ENCODE measurements at regions not wholly inside any gene's neighbourhood (a gene's known extent, or its start where the extent isn't known, plus 50 kb on each side); places are given as distances from the start of the nearest gene placed in this dataset.

DNA sequence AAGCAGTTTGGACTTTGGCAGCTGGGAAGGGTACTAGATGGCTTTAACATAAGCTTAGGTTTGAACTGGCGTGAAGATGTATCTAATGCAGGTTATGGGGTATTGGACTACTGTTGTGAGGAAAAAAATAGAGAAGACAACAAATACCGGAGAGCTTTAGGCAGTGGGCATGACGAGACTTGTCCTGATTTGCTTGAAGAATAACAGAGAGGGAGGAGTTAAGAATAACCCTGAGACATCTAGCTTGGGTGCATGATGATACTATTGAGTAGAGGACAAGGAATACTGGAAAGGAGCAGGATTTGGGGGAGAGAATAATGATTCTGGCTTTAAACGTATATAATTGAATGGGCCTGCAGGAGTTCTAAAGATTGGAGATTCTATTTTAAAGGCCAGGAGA, 249.5 kb upstream of the AZI2 start (continued):
- TF ChIP-seq, protein P1, sequence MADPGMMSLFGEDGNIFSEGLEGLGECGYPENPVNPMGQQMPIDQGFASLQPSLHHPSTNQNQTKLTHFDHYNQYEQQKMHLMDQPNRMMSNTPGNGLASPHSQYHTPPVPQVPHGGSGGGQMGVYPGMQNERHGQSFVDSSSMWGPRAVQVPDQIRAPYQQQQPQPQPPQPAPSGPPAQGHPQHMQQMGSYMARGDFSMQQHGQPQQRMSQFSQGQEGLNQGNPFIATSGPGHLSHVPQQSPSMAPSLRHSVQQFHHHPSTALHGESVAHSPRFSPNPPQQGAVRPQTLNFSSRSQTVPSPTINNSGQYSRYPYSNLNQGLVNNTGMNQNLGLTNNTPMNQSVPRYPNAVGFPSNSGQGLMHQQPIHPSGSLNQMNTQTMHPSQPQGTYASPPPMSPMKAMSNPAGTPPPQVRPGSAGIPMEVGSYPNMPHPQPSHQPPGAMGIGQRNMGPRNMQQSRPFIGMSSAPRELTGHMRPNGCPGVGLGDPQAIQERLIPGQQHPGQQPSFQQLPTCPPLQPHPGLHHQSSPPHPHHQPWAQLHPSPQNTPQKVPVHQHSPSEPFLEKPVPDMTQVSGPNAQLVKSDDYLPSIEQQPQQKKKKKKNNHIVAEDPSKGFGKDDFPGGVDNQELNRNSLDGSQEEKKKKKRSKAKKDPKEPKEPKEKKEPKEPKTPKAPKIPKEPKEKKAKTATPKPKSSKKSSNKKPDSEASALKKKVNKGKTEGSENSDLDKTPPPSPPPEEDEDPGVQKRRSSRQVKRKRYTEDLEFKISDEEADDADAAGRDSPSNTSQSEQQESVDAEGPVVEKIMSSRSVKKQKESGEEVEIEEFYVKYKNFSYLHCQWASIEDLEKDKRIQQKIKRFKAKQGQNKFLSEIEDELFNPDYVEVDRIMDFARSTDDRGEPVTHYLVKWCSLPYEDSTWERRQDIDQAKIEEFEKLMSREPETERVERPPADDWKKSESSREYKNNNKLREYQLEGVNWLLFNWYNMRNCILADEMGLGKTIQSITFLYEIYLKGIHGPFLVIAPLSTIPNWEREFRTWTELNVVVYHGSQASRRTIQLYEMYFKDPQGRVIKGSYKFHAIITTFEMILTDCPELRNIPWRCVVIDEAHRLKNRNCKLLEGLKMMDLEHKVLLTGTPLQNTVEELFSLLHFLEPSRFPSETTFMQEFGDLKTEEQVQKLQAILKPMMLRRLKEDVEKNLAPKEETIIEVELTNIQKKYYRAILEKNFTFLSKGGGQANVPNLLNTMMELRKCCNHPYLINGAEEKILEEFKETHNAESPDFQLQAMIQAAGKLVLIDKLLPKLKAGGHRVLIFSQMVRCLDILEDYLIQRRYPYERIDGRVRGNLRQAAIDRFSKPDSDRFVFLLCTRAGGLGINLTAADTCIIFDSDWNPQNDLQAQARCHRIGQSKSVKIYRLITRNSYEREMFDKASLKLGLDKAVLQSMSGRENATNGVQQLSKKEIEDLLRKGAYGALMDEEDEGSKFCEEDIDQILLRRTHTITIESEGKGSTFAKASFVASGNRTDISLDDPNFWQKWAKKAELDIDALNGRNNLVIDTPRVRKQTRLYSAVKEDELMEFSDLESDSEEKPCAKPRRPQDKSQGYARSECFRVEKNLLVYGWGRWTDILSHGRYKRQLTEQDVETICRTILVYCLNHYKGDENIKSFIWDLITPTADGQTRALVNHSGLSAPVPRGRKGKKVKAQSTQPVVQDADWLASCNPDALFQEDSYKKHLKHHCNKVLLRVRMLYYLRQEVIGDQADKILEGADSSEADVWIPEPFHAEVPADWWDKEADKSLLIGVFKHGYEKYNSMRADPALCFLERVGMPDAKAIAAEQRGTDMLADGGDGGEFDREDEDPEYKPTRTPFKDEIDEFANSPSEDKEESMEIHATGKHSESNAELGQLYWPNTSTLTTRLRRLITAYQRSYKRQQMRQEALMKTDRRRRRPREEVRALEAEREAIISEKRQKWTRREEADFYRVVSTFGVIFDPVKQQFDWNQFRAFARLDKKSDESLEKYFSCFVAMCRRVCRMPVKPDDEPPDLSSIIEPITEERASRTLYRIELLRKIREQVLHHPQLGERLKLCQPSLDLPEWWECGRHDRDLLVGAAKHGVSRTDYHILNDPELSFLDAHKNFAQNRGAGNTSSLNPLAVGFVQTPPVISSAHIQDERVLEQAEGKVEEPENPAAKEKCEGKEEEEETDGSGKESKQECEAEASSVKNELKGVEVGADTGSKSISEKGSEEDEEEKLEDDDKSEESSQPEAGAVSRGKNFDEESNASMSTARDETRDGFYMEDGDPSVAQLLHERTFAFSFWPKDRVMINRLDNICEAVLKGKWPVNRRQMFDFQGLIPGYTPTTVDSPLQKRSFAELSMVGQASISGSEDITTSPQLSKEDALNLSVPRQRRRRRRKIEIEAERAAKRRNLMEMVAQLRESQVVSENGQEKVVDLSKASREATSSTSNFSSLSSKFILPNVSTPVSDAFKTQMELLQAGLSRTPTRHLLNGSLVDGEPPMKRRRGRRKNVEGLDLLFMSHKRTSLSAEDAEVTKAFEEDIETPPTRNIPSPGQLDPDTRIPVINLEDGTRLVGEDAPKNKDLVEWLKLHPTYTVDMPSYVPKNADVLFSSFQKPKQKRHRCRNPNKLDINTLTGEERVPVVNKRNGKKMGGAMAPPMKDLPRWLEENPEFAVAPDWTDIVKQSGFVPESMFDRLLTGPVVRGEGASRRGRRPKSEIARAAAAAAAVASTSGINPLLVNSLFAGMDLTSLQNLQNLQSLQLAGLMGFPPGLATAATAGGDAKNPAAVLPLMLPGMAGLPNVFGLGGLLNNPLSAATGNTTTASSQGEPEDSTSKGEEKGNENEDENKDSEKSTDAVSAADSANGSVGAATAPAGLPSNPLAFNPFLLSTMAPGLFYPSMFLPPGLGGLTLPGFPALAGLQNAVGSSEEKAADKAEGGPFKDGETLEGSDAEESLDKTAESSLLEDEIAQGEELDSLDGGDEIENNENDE (IDR thresholded peaks at IDR 0.05; ENCODE audit: insufficient replicate concordance, low read length), result no peak

Measured in H1 (cell line).